Gastrocnemius medialis (tissue), 4 donors: ENCODE measurements at regions not wholly inside any gene's neighbourhood (a gene's known extent, or its start where the extent isn't known, plus 50 kb on each side); places are given as distances from the start of the nearest gene placed in this dataset.

Experiments
- POLR2A ChIP-seq, 2 donors: fragments of 450-650 bp; IDR thresholded peaks; one replicate each; pipeline ENCODE4 v1.6.1; 2017; ENCODE audit warnings: antibody characterized with exemption in 2 of 2, mild to moderate bottlenecking in 2 of 2, moderate library complexity in 2 of 2
- TF ChIP-seq, protein P1 (sequence below), 5 experiments: fragments of 450-650 bp in 3 of 5; fragments of 200-600 bp in 2 of 5; sonication (generic) in 2 of 5; IDR thresholded peaks in 4 of 5; conservative IDR thresholded peaks in 1 of 5; 1 replicate in 4 of 5; 2 replicates in 1 of 5; pipeline ENCODE4 v1.5.1; 2016 to 2019; ENCODE audit warnings: antibody characterized with exemption in 5 of 5, mild to moderate bottlenecking in 3 of 5, moderate library complexity in 3 of 5

DNA sequence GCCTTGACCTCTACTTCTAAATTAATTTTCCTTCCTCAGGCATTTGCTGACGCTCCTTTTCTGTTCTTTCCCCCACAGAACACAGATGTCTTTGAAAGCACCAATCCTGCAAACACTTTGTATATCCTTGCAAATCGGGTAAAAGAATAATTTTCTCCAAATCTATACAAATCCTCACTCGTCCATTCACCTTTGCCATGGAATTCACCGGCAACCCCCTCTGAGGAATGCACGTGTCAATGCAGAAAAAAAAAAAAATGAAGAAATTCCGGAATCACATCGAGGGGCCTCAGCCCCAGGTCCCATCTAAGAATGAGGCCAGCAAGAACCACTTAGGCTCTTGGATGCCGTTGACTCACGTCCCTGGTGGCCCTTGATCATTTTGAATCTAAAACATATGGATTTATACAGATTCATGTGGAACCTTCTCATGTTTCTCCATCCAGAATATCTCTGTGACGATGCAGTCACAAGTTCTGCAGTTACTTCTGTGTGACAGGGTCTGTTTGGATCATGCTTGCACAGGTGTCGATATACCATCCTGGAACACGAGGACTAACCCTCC is 136.9 kb downstream of the RBFOX3 start:
- TF ChIP-seq POLR2A (IDR thresholded peaks at IDR 0.05) = no peak
- TF ChIP-seq, protein P1, sequence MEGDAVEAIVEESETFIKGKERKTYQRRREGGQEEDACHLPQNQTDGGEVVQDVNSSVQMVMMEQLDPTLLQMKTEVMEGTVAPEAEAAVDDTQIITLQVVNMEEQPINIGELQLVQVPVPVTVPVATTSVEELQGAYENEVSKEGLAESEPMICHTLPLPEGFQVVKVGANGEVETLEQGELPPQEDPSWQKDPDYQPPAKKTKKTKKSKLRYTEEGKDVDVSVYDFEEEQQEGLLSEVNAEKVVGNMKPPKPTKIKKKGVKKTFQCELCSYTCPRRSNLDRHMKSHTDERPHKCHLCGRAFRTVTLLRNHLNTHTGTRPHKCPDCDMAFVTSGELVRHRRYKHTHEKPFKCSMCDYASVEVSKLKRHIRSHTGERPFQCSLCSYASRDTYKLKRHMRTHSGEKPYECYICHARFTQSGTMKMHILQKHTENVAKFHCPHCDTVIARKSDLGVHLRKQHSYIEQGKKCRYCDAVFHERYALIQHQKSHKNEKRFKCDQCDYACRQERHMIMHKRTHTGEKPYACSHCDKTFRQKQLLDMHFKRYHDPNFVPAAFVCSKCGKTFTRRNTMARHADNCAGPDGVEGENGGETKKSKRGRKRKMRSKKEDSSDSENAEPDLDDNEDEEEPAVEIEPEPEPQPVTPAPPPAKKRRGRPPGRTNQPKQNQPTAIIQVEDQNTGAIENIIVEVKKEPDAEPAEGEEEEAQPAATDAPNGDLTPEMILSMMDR (IDR thresholded peaks at IDR 0.05 in 4 of 5, conservative IDR thresholded peaks at IDR 0.05 in 1 of 5) = no peak
